HG03469 (cell line): ENCODE measurements at regions not wholly inside any gene's neighbourhood (a gene's known extent, or its start where the extent isn't known, plus 50 kb on each side); places are given as distances from the start of the nearest gene placed in this dataset.

Experiments used
- ATAC-seq: cut with Tn5 transposase; IDR thresholded peaks from one replicate; pipeline ENCODE4 v1.9.1; 2021; ENCODE audit warnings: mild to moderate bottlenecking, moderate library complexity, moderate number of reproducible peaks; ENCODE audit not compliant: unreplicated experiment

GRCh38 chr2:114063346-114063745 lies 173.5 kb downstream of the ACTR3 start:
- ATAC-seq = no peak

GRCh38 chr2:114065731-114066130 lies 175.8 kb downstream of the ACTR3 start:
- no peak for ATAC-seq

- no peak for ATAC-seq
Observed at GRCh38 chr2:114066186-114066747, 176.4 kb downstream of the ACTR3 start.

GRCh38 chr2:114068438-114068837 lies 178.5 kb downstream of the ACTR3 start:
- ATAC-seq = no peak

GRCh38 chr2:114076961-114077360 lies 187.1 kb downstream of the ACTR3 start:
- ATAC-seq = no peak

GRCh38 chr2:114079366-114080004 lies 189.6 kb downstream of the ACTR3 start:
- no peak for ATAC-seq

- ATAC-seq = no peak
Observed at GRCh38 chr2:114082731-114083433, 193.0 kb downstream of the ACTR3 start.

GRCh38 chr2:114083717-114084387 lies 194.0 kb downstream of the ACTR3 start:
- ATAC-seq = no peak

GRCh38 chr2:114085238-114085637 lies 195.3 kb downstream of the ACTR3 start:
- no peak for ATAC-seq

GRCh38 chr2:114085992-114086391 lies 196.1 kb downstream of the ACTR3 start:
- ATAC-seq = no peak

- ATAC-seq = no peak
Observed at GRCh38 chr2:114089636-114090319, 199.9 kb downstream of the ACTR3 start.

- ATAC-seq = no peak
Observed at GRCh38 chr2:114091010-114091409, 201.1 kb downstream of the ACTR3 start.

GRCh38 chr2:114108249-114108648 lies 218.4 kb downstream of the ACTR3 start:
- no peak for ATAC-seq

GRCh38 chr2:114108824-114109416 lies 219.0 kb downstream of the ACTR3 start:
- no peak for ATAC-seq

- ATAC-seq = no peak
Observed at GRCh38 chr2:114111329-114111728, 221.4 kb downstream of the ACTR3 start.

- no peak for ATAC-seq
Observed at GRCh38 chr2:114113518-114113917, 223.6 kb downstream of the ACTR3 start.

- no peak for ATAC-seq
Observed at GRCh38 chr2:114118088-114118487, 228.2 kb downstream of the ACTR3 start.

- ATAC-seq = no peak
Observed at GRCh38 chr2:114119862-114120261, 230.0 kb downstream of the ACTR3 start.

- ATAC-seq = no peak
Observed at GRCh38 chr2:114122930-114123329, 233.0 kb downstream of the ACTR3 start.

- ATAC-seq = no peak
Observed at GRCh38 chr2:114123925-114124324, 234.0 kb downstream of the ACTR3 start.

GRCh38 chr2:114127372-114127771 lies 237.5 kb downstream of the ACTR3 start:
- ATAC-seq = no peak
